Stimulated activated naive CD8-positive, alpha-beta T cell treated with anti-CD3 and anti-CD28 coated beads, Interleukin-15, amount 100 ng/mL, for 72 hours (primary cell): ENCODE measurements at regions not wholly inside any gene's neighbourhood (a gene's known extent, or its start where the extent isn't known, plus 50 kb on each side); places are given as distances from the start of the nearest gene placed in this dataset.
A peak's percentile ranks its signal among the peaks of the same experiment; 100 is the strongest.

Experiments used
- ATAC-seq: fragments of 150-1000 bp; cut with Tn5 transposase; 2 replicates; pipeline ENCODE4 v1.10.0; 2021; ENCODE audit warnings: mild to moderate bottlenecking, moderate library complexity
- DNase-seq, 2 donors: peaks; one replicate each; pipeline ENCODE4 v3.0.0; 2021 to 2022
- H3K27ac Mint-ChIP-seq, 2 donors: one replicate each; pipeline ENCODE4 v1.8.0; 2022; ENCODE audit warnings: mild to moderate bottlenecking in 2 of 2, mixed read lengths in 2 of 2, moderate library complexity in 2 of 2
- H3K27me3 Mint-ChIP-seq: one replicate; pipeline ENCODE4 v1.8.0; 2022; ENCODE audit warnings: mixed read lengths
- H3K4me1 Mint-ChIP-seq: one replicate; pipeline ENCODE4 v1.8.0; 2022; ENCODE audit warnings: mild to moderate bottlenecking, mixed read lengths
- H3K4me3 Mint-ChIP-seq, 2 donors: one replicate each; pipeline ENCODE4 v1.8.0; 2022; ENCODE audit warnings: mild to moderate bottlenecking in 2 of 2, mixed read lengths in 2 of 2, moderate library complexity in 1 of 2
- H3K9me3 Mint-ChIP-seq, 2 donors: one replicate each; pipeline ENCODE4 v1.8.0; 2022; ENCODE audit warnings: mixed read lengths in 2 of 2

DNA sequence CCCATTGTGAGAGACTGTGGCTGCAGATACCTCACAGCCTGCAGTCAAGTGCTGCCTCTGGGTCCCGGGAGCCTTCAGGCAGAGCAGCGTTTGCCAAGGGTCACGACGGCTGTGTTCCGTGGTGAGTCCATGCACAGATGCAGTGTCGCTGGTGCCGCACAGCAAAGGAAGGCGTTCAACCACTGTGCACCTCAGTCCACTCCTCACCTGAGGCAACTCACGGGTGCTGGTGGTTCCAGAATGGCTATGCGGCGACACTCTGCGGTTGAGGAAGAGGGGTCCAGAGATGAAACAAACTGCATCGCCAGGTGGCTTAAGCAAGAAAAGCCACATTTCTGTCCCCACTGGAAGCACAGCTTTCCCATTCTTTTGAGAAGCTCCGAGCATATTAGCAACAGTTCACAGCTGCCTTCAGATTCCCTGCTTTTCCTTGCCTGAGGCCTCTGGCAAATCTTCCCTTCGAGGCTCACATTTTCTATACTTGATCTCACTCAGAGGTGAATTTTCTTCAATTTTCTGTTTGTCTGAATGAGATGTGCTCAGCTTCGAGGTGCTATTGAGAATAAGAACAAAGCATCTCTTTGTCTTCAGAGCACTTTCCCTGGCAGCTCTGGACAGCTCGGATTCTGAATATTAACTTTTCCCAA, 208.8 kb upstream of the TWIST2 start:
- peaks cover 9% of the 10 kb centered on the region for H3K4me1 Mint-ChIP-seq
- no peak overlapping the region for H3K27ac Mint-ChIP-seq
- no peak overlapping the region for H3K4me3 Mint-ChIP-seq
- ATAC-seq (no peak), DNase-seq (no peak)
- H3K9me3 Mint-ChIP-seq: no peaks in the 10 kb centered on the region
- H3K27me3 Mint-ChIP-seq: peaks cover 17% of the 10 kb centered on the region

DNA sequence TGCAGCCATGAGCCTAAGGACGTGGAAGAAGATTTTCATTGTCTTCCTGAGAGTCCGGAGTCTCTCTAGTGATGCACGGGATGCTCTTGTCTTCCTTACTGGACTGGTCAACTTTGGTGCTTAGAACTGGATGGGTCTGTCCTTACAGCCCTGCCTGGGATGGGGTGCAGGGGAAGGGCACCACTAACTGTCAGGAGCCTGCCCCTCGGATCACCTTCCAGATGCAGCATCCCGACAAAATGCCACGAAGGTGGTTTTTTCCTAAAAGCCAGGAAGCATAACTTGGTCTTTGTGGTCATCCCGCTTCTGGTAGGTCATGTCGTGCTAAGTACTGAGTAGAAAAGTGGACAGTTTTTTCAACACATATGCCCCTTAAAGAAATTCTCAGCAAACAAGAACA, 207.4 kb upstream of the TWIST2 start:
- Mint-ChIP-seq H3K27me3 (peaks cover 18% of the 10 kb centered on the region), H3K27ac (no peak overlapping the region), H3K4me1 (peaks cover 18% of the 10 kb centered on the region), H3K9me3 (no peaks in the 10 kb centered on the region), H3K4me3 (no peak overlapping the region)
- DNase-seq (no peak), ATAC-seq (no peak)

DNA sequence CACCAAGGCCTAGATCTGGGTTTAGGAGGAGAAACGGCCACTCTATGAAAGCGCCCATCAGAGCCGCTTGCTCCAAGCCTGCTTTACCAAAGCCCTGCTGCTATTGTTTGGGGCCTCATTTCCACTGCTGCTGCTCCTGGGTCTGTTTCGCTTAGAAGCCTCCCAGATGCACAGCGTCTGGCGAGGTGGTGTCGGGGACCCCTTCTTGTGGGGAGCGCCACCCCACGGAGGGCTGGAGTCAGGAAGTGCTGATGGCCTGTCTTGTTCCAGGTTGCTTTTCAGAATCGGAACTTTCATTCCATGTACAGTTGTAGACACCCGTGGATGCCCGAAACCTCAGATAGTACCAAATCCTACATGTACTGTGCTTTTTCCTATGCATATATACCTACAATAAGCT, 204.9 kb upstream of the TWIST2 start:
- H3K27me3 Mint-ChIP-seq: peaks cover 18% of the 10 kb centered on the region
- DNase-seq (no peak), ATAC-seq (no peak)
- H3K4me1 Mint-ChIP-seq: peaks cover 23% of the 10 kb centered on the region
- no peak overlapping the region for H3K4me3 Mint-ChIP-seq
- no peaks in the 10 kb centered on the region for H3K9me3 Mint-ChIP-seq
- no peak overlapping the region for H3K27ac Mint-ChIP-seq

DNA sequence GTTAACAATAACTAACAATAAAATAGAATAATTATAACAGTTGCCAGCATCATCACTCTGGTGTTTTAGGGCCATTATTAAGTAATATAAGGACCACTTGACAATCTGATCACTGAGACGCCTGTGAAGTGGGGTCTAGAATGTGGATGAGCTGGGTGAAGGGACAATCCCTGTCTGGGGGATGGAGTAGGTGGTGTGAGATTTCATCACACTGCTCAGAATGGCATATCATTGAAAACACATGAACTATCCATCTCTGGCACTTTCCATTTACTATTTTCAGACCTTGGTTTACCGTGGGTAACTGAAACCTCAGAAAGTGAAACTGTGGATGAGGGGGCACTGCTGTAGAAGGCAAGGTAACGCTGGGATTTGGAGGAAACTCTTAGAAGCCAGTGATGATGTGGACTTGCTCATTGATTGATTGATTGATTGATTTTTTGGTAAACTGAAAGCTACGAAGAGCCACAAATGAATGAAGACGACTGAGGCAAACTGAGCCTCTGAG, 204.4 kb upstream of the TWIST2 start:
- DNase-seq (peak in 1 of 2 donors; percentile 30), ATAC-seq (peak; percentile 72)
- H3K27ac Mint-ChIP-seq: peak overlapping the region; percentile 1 to 78
- H3K27me3 Mint-ChIP-seq: peaks cover 14% of the 10 kb centered on the region
- H3K4me3 Mint-ChIP-seq: peak overlapping the region; percentile 3 to 43
- H3K4me1 Mint-ChIP-seq: peaks cover 23% of the 10 kb centered on the region
- H3K9me3 Mint-ChIP-seq: no peaks in the 10 kb centered on the region

DNA sequence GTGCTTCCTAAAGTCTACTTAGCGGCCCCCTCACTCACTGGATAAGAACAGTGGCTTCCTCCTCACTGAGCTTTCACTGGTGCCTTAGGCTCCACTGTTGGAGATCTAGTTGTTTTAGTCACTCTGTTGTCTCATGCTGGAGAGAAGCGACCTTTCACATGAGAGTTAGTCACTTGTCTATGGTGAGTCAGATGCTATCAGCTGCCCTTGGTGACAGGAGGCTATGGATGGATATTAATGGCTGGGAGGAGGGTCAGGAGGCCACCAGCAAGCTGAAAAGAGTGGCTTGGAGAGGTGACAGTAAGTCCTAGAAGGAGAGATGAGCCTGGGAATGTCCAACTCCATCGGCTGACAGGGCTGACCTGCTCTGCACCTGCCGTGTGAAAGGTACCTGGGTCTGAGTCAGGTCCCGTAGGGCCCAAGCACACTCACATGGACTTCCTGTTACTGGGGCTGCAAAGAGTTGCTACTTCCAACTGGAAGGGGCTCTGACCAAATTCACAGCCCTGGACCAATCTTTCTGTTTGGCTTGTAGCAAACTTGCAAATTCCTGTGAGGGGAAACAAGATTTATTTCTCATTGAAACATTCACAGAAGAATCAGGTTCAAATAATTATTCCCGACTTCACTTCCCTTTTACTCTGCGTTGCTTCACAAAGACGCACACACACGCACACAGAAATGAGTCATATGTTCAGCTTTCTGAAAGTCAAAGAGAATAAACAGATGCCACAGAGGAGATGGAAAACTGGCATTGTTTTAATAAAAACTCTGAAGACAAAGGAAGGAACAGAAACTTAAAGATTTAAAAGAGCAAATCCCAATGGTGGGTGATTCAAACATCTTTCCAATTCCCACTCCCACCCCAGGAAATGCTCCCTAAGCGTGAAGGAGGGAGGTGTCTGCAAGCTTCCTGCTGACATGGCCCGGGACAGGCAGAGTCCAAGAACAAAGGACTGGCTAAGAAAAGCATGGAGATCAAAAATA, 203.5 kb upstream of the TWIST2 start:
- H3K27ac Mint-ChIP-seq: peak overlapping the region; percentile 1 to 78
- no peaks in the 10 kb centered on the region for H3K9me3 Mint-ChIP-seq
- H3K4me1 Mint-ChIP-seq: peaks cover 23% of the 10 kb centered on the region
- H3K27me3 Mint-ChIP-seq: peaks cover 8% of the 10 kb centered on the region
- H3K4me3 Mint-ChIP-seq: peak overlapping the region; percentile 3 to 43
- peak in 1 of 2 donors; percentile 8 for DNase-seq
- ATAC-seq: peak; percentile 92

DNA sequence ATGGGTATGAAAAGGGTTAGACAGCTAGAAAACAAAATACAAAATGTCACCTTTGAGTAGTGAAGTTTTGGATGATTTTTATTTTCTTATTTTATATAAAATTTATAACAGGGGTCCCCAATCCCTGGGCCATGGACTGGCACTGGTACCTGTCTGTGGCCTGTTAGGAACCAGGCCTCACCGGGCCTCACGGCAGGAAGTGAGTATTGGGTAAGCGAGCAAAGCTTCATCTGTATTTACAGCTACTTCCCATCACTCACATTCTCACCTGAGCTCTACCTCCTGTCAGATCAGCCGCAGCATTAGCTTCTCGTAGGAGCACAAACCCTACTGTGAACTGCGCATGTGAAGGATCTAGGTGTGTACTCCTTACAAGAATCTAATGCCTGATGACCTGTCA, 202.8 kb upstream of the TWIST2 start:
- Mint-ChIP-seq H3K9me3 (no peaks in the 10 kb centered on the region), H3K4me1 (peaks cover 23% of the 10 kb centered on the region), H3K4me3 (no peak overlapping the region), H3K27ac (no peak overlapping the region), H3K27me3 (peaks cover 15% of the 10 kb centered on the region)
- ATAC-seq: no peak
- DNase-seq: no peak

DNA sequence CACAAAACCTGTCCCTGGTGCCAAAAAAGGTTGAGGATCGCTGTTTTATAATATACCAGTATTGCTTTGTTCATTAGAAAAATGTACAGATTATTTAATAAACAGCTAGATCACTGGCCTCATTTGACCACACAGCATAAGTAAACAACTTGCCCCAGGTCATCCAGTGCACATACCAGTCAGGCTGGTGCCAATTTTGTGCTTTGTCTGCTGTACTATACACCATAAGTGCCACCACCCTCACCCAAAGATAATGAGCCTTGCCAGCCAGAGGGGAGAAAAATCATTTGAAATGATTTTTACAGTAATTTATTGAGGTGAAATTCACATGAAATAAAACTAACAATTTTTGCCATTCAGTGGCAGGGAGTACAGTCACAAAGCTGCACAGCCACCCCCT, 202.2 kb upstream of the TWIST2 start:
- no peak for DNase-seq
- no peak overlapping the region for H3K4me3 Mint-ChIP-seq
- no peak overlapping the region for H3K27ac Mint-ChIP-seq
- no peak for ATAC-seq
- H3K4me1 Mint-ChIP-seq: peaks cover 23% of the 10 kb centered on the region
- peaks cover 18% of the 10 kb centered on the region for H3K27me3 Mint-ChIP-seq
- H3K9me3 Mint-ChIP-seq: no peaks in the 10 kb centered on the region

DNA sequence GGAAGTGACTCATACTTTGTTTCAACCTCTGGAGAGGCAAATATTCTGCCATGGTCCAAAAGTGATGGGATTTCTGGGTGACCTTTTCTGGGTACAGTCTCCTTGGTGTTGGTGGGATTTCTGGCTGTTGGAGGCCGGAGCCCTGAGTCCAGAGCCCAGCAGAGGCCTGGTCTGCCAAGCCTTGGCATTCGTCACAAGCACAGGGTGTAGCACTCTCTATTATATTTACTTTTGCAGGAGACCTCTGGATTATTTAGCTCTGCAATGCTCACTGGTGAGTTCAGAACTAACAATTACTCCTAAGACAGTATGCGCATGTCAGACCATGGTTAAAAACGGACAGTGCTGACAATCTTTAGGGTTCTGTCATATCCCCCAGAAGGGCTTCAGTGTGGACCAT, 201.6 kb upstream of the TWIST2 start:
- Mint-ChIP-seq H3K9me3 (no peaks in the 10 kb centered on the region), H3K4me3 (no peak overlapping the region), H3K4me1 (peaks cover 23% of the 10 kb centered on the region), H3K27me3 (peaks cover 23% of the 10 kb centered on the region), H3K27ac (peak overlapping the region in 1 of 2 donors; percentile 17)
- no peak for ATAC-seq
- DNase-seq: no peak

DNA sequence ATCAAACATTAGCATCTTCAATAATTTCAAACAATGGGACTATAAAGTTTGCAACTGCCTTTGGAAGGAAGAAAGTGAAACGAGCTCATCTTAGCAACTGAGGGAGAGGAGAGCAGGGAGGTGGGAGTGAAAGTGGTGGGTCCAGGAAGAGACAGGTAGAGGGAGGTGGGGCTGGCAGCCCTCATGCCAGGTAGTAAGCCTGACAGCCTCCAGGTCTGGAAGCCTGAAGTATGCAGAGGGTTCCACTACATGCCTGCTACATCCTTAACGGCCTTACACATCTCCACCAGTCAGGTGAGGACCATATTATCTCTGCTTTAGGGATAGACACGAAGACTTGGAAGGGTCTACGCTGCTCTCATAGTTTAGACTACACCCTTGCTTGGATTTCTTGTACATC, 201.1 kb upstream of the TWIST2 start:
- DNase-seq (no peak), ATAC-seq (no peak)
- Mint-ChIP-seq H3K4me1 (peaks cover 23% of the 10 kb centered on the region), H3K27ac (no peak overlapping the region), H3K4me3 (no peak overlapping the region), H3K27me3 (peaks cover 27% of the 10 kb centered on the region), H3K9me3 (no peaks in the 10 kb centered on the region)

DNA sequence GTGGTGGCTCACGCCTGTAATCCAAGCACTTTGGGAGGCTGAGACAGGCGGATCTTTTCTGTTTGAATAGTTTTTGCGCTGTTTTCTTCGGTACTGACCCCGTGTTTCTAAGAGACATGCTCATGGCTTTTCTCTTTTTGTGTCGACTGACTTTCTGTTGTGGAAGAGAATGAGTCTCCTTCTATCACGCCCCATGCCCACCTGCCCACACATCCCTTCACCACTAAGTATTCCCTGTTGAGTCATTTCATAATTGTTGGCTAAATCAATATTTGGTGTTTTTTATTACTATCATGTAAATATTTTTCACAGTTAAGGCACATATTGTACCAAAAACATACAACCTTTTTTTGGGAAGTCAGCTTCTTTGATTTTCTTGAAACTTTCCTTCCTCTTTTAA, 198.8 kb upstream of the TWIST2 start:
- ATAC-seq (no peak), DNase-seq (no peak)
- Mint-ChIP-seq H3K9me3 (no peaks in the 10 kb centered on the region), H3K4me1 (peaks cover 14% of the 10 kb centered on the region), H3K27ac (no peak overlapping the region), H3K4me3 (no peak overlapping the region), H3K27me3 (peaks cover 34% of the 10 kb centered on the region)

DNA sequence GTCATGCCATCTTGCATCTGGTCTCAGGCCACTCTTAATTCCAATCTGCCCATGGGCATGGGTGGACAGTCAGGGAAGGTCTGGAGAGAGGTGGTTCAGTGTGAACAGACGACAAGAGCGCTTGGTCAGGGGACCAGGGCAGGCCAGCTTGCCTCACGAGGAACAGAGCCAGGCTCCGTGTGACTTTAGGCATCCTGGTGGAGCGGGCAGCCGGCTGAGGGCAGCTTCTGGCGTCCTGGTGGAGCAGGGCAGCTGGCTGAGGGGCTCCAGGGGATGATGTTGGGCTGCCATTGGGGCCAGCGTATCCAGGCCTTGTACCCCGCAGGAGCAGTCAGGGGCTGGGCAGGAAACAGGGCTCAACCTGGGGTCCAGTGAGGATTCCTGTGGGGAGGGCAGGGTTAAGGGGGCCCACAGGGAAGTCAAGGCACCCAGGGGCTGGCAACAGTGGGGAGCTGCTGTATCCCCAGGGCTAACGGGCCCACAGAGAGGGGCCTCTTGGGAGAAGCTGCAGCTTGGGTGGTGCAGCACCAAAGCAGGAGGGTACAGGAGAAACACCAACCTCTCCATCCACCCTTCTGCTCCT, 197.9 kb upstream of the TWIST2 start:
- Mint-ChIP-seq H3K27me3 (peaks cover 33% of the 10 kb centered on the region), H3K27ac (no peak overlapping the region), H3K4me1 (peaks cover 5% of the 10 kb centered on the region), H3K9me3 (no peaks in the 10 kb centered on the region), H3K4me3 (no peak overlapping the region)
- no peak for ATAC-seq
- DNase-seq: no peak

DNA sequence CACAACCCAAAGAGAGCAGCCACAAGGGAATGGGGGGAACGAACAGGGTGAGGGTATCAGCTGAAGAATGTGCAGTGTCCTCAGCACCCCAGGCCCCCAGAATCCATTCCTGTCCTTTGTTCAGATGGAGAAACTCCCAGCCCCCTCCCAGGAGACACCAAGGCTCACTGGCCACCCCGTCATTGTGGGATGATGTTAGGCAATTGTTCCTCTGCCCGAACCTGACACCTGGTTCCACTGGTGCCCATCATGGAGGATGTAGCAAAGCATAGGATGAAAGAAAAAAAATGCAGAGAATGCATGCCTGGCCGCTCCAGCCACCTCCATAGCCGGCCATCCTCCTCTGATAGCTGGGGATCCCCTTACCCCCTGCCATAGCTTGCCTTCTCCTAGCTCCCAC, 197.3 kb upstream of the TWIST2 start:
- H3K27me3 Mint-ChIP-seq: peaks cover 33% of the 10 kb centered on the region
- ATAC-seq: no peak
- DNase-seq: no peak
- no peak overlapping the region for H3K27ac Mint-ChIP-seq
- H3K4me1 Mint-ChIP-seq: peaks cover 5% of the 10 kb centered on the region
- no peak overlapping the region for H3K4me3 Mint-ChIP-seq
- H3K9me3 Mint-ChIP-seq: no peaks in the 10 kb centered on the region

DNA sequence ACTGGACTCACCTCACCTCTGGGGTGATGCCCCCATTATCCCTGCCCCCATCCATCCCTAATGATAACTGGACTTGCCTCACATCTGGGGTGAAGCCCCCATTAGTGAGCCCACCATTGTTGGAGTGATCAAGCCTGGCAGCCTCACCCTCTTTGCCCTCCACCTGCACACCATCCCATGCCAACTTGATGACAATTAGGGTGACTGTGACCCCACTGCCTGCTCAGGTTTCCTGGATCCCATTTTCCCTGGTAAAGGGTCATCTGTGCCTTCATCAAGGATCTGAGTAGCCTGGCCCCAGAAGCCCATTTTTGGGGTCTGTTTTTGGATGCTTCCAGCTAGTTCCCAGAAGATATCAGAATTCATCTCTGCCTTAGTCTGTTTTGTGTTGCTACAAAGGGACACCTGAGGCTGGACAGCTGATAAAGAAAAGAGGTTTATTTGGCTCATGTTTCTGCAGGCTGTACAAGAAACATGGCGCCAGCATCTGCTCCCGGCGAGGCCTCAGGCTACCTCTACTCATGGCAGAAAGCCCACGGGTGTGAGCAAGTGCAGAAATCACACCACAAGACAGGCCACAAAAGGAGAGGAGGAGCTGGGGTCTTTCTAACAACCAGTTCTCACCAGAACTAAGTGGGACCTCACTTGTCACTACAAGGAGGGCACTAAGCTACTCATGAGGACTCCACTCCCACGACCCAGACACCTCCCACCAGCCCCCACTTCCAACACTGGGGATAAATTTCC, 196.4 kb upstream of the TWIST2 start:
- DNase-seq (no peak), ATAC-seq (no peak)
- Mint-ChIP-seq H3K27me3 (peaks cover 37% of the 10 kb centered on the region), H3K4me1 (peaks cover 4% of the 10 kb centered on the region), H3K27ac (peak overlapping the region in 1 of 2 donors; percentile 69), H3K9me3 (no peaks in the 10 kb centered on the region), H3K4me3 (no peak overlapping the region)

DNA sequence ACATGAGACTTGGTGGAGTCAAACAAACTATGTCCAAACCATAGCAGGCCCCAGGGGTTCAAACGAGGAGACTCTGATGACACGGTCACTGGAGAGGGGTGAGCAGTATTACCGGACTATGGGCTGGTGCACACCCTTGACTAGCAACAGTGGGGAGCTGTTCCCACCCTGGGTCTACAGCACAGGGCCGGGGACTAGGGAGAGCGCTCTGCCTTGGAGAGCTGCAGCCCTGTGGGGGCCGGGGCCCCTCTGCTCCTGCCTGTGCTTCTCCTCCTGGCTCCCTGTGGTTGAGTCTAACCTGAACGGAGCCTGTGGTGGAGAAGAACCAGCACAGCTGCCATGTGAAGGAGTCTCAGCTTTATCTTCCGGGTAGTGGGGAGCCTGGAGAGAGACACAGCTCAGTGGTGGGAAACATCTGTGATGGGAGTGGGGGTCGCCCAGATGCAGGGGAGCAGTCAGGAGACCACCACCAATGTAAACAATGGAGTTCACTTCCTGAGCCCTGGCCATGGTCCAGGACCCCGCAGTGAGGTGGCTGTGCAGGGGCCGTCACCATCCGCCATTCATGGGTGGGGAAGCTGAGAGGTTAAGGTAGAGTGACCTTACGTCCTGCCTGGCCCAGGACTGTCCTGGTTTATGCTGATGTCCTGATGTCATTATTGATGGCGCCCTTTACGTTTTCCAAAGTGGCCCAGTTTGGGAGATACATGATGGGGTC, 195.7 kb upstream of the TWIST2 start:
- peak overlapping the region in 1 of 2 donors; percentile 16 for H3K27ac Mint-ChIP-seq
- no peaks in the 10 kb centered on the region for H3K4me1 Mint-ChIP-seq
- DNase-seq (no peak), ATAC-seq (no peak)
- H3K27me3 Mint-ChIP-seq: peaks cover 44% of the 10 kb centered on the region
- no peaks in the 10 kb centered on the region for H3K9me3 Mint-ChIP-seq
- no peak overlapping the region for H3K4me3 Mint-ChIP-seq

DNA sequence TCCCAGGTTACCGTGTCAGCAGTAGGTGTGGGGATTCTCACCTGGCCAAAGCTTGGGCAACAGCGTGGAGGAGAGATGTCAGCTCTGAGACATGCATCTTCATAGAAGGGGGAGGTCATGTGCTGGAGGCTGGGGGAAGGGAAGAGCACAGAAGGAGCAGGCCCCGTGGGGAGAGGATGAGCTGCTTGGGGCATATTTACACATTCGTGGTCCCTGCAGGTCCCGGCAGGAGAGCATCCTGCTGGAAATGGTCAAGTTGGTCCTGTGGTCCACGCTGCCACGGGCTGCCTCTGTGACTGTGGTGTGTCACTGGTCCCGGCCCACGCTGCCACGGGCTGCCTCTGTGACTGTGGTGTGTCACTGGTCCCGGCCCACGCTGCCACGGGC, 195.1 kb upstream of the TWIST2 start:
- H3K27me3 Mint-ChIP-seq: peaks cover 50% of the 10 kb centered on the region
- no peak for ATAC-seq
- H3K9me3 Mint-ChIP-seq: no peaks in the 10 kb centered on the region
- no peaks in the 10 kb centered on the region for H3K4me1 Mint-ChIP-seq
- no peak overlapping the region for H3K4me3 Mint-ChIP-seq
- no peak for DNase-seq
- peak overlapping the region in 1 of 2 donors; percentile 16 for H3K27ac Mint-ChIP-seq
